B cell (primary cell): ENCODE measurements at regions not wholly inside any gene's neighbourhood (a gene's known extent, or its start where the extent isn't known, plus 50 kb on each side); places are given as distances from the start of the nearest gene placed in this dataset.

Source experiments
- CTCF ChIP-seq: fragments of 200-600 bp; IDR thresholded peaks from one replicate; pipeline ENCODE4 v1.8.0; 2022; ENCODE audit warnings: antibody characterized with exemption, mild to moderate bottlenecking
- EZH2 ChIP-seq: IDR thresholded peaks from 2 replicates; pipeline ENCODE4 v1.6.1; 2012; ENCODE audit warnings: borderline replicate concordance, low read depth, mild to moderate bottlenecking, moderate library complexity, low read length; ENCODE audit not compliant: insufficient read depth, poor library complexity, severe bottlenecking

- TF ChIP-seq CTCF (no peak), EZH2 (no peak)
Observed at GRCh38 chr14:98960617-98961013, 311.4 kb downstream of the BCL11B start.
